Glutamatergic neuron (in vitro differentiated cells): ENCODE measurements at regions not wholly inside any gene's neighbourhood (a gene's known extent, or its start where the extent isn't known, plus 50 kb on each side); places are given as distances from the start of the nearest gene placed in this dataset.

Experiments
- DNase-seq: peaks from one replicate; pipeline ENCODE4 v3.0.0; 2022
- H3K27ac Mint-ChIP-seq: one replicate; pipeline ENCODE4 v1.8.0; 2020; ENCODE audit warnings: mild to moderate bottlenecking, mixed read lengths, inconsistent platforms; ENCODE audit not compliant: unreplicated experiment
- H3K27me3 Mint-ChIP-seq: one replicate; pipeline ENCODE4 v1.8.0; 2020; ENCODE audit warnings: mild to moderate bottlenecking, moderate library complexity, mixed read lengths, inconsistent platforms; ENCODE audit not compliant: unreplicated experiment
- H3K36me3 Mint-ChIP-seq: one replicate; pipeline ENCODE4 v1.8.0; 2020; ENCODE audit warnings: mild to moderate bottlenecking, mixed read lengths, inconsistent platforms; ENCODE audit not compliant: unreplicated experiment
- H3K4me1 Mint-ChIP-seq: one replicate; pipeline ENCODE4 v1.8.0; 2020; ENCODE audit warnings: mild to moderate bottlenecking, low read depth, mixed read lengths, inconsistent platforms; ENCODE audit not compliant: unreplicated experiment
- H3K4me3 Mint-ChIP-seq: one replicate; pipeline ENCODE4 v1.8.0; 2020; ENCODE audit warnings: mild to moderate bottlenecking, mixed read lengths, inconsistent platforms; ENCODE audit not compliant: unreplicated experiment
- H3K9me3 Mint-ChIP-seq: one replicate; pipeline ENCODE4 v1.8.0; 2020; ENCODE audit warnings: mild to moderate bottlenecking, moderate library complexity, mixed read lengths, inconsistent platforms; ENCODE audit not compliant: unreplicated experiment
- CTCF ChIP-seq: fragments of 200-600 bp; sonication (generic); IDR thresholded peaks from one replicate; pipeline ENCODE4 v1.5.0; 2021; ENCODE audit not compliant: partially characterized antibody, unreplicated experiment

DNA sequence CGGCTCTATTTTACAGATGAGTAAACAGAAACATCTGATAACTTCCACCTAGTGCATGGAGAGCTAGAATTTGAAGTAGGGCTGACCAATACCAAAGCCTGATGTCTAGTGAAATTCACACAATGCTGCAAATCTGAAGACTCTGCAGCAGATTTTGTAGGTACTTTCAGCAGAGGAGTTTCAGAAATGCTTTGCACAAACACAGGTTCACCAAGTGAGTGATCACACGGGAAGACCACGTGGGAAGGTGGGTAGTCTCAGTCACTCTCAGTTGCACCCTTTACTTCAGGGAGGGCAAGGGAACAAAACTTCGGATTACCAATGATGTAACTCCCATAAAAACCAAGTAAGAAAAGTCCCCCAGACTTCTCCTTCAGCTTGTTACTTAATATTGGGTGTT is 63.3 kb upstream of the DAAM1 start:
- no peaks in the 10 kb centered on the region for H3K36me3 Mint-ChIP-seq
- no peak overlapping the region for H3K27ac Mint-ChIP-seq
- no peak for TF ChIP-seq CTCF
- H3K4me1 Mint-ChIP-seq, result no peaks in the 10 kb centered on the region
- H3K27me3 Mint-ChIP-seq, result no peaks in the 10 kb centered on the region
- no peak overlapping the region for H3K4me3 Mint-ChIP-seq
- no peak for DNase-seq
- no peaks in the 10 kb centered on the region for H3K9me3 Mint-ChIP-seq

DNA sequence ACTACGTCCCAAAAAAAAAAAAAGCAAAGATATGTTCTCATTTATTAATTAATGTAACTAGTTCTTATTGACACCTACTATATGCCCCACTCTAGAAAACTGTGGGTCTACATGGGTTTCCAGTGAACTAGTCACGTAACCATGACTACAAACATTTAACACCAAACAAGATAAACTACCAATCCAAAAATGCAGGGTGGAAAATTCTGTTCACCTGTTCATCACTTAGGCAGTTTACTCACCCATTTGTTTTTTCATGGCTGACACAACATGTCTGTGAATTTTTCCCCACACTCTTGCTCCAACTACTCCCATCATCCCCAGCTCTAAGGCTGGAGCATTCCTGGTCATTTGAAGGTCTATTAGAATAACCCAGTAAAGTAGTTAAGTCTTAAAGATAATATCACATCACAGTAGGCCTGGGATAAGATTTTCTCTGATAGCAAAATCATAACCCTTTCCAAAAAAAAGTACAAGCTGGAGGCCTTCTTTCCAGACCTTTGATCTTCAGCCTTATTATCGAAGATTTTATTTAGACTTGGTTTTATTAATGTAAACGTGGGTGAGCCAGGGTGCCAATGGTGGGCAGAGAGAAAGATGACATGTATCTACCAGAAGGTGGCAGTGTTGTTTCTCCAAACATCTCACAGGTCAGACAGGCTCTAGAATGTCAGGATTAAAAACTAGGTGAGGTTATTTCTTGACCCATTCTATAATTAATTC is 61.6 kb upstream of the DAAM1 start:
- H3K4me1 Mint-ChIP-seq, result no peaks in the 10 kb centered on the region
- TF ChIP-seq CTCF, result peak; percentile 84
- H3K4me3 Mint-ChIP-seq, result no peak overlapping the region
- DNase-seq, result no peak
- no peaks in the 10 kb centered on the region for H3K36me3 Mint-ChIP-seq
- no peaks in the 10 kb centered on the region for H3K27me3 Mint-ChIP-seq
- no peak overlapping the region for H3K27ac Mint-ChIP-seq
- H3K9me3 Mint-ChIP-seq, result no peaks in the 10 kb centered on the region

DNA sequence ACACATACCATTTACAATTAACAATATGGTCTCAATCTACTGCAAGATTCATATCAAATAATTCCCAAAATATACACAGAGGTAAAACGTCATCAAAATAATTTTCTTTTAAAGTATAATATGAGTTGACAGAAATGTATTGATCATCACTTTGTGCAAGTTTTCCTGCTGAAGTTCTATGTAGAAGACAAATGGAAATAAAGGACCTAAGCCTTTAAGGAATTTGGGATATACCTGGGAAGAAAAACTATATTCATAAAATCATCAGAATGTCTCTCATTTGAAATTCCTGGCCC is 61.1 kb upstream of the DAAM1 start:
- no peak overlapping the region for H3K27ac Mint-ChIP-seq
- no peak for DNase-seq
- H3K36me3 Mint-ChIP-seq, result no peaks in the 10 kb centered on the region
- no peak overlapping the region for H3K4me3 Mint-ChIP-seq
- H3K27me3 Mint-ChIP-seq, result no peaks in the 10 kb centered on the region
- no peaks in the 10 kb centered on the region for H3K9me3 Mint-ChIP-seq
- no peaks in the 10 kb centered on the region for H3K4me1 Mint-ChIP-seq
- TF ChIP-seq CTCF, result peak; percentile 22

DNA sequence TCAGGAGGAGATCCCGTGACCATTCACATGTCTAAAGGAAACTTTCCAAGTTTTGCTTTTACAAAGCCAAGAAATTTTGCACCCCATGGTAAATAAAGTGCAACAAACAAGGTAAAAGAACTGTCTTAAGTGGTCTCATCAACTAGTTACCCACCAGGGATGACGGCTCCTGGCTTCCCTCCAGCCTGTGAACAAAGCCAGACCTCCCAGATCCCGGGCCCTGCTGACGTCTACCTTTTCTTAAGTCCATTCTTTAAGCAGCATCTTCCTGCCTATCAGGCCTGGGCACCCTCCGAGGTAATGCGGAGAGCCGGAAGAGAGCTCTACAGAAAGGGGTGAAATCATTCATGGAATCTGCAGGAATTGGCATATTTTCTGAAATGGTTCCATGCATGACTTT is 58.0 kb upstream of the DAAM1 start:
- TF ChIP-seq CTCF, result no peak

GRCh38 chr14:59131938-59132795 is 56.3 kb upstream of the DAAM1 start:
- Mint-ChIP-seq H3K27ac (no peak overlapping the region), H3K27me3 (no peaks in the 10 kb centered on the region), H3K9me3 (peaks cover 2% of the 10 kb centered on the region), H3K4me1 (no peaks in the 10 kb centered on the region), H3K4me3 (no peak overlapping the region), H3K36me3 (no peaks in the 10 kb centered on the region)
- DNase-seq, result no peak
- TF ChIP-seq CTCF, result no peak

More for the DNA sequence above, 58.0 kb upstream of the DAAM1 start:
- no peak overlapping the region for H3K4me3 Mint-ChIP-seq
- no peaks in the 10 kb centered on the region for H3K9me3 Mint-ChIP-seq
- H3K27me3 Mint-ChIP-seq, result no peaks in the 10 kb centered on the region
- H3K36me3 Mint-ChIP-seq, result no peaks in the 10 kb centered on the region
- no peak overlapping the region for H3K27ac Mint-ChIP-seq
- DNase-seq, result no peak
- no peaks in the 10 kb centered on the region for H3K4me1 Mint-ChIP-seq
